ENCODE measurements at regions not wholly inside any gene's neighbourhood (a gene's known extent, or its start where the extent isn't known, plus 50 kb on each side); places are given as distances from the start of the nearest gene placed in this dataset.

DNA sequence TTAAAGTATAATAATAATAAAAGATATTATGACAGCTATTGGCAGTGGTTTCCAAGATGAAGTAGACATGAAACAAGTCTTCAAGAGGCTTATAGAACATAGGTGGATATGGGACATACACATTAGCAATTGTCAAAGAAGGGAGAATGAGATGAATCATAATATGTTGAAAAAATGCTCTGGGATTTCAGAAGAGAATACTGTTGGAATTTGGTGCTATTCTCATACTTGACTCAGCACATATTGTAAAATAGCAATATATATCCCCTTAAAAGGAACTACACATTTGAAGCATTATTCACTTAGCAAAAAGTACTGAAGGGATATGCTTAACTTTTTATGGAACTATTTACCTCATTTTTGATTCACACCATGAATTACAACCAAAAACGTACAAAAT lies 577.2 kb upstream of the PCDH15 start:
- H3K4me1 Mint-ChIP-seq = no peaks in the 10 kb centered on the region
- H3K9me3 ChIP-seq (ENCODE audit: control insufficient read depth in 1 of 2, low read length in 2 of 2) = no peaks in the 10 kb centered on the region
- no peak overlapping the region for H3K27ac Mint-ChIP-seq
- no peaks in the 10 kb centered on the region for H3K36me3 ChIP-seq (ENCODE audit: insufficient read depth, low read length)
- no peak for DNase-seq
- no peaks in the 10 kb centered on the region for H3K4me1 ChIP-seq (ENCODE audit: insufficient read depth, low read length)
- H3K27ac ChIP-seq (ENCODE audit: low read depth, low read length) = no peak overlapping the region
- no peak overlapping the region for H3K4me3 ChIP-seq (ENCODE audit: low read length in 2 of 2)
- H3K27me3 ChIP-seq (ENCODE audit: insufficient read depth, low read length) = no peaks in the 10 kb centered on the region
- H3K27me3 Mint-ChIP-seq = no peaks in the 10 kb centered on the region
- no peaks in the 10 kb centered on the region for H3K36me3 Mint-ChIP-seq
- intact Hi-C loops (cut with micrococcal nuclease) = no loop called here
- POLR2A ChIA-PET (ENCODE audit: partially characterized antibody) = no interaction called here
- CTCF ChIA-PET (ENCODE audit: partially characterized antibody) = no interaction called here
- H3K4me3 Mint-ChIP-seq = no peak overlapping the region
- H3K9me3 Mint-ChIP-seq = peaks cover 0 to 15% (median 2%) of the 10 kb centered on the region in 8 donors

DNA sequence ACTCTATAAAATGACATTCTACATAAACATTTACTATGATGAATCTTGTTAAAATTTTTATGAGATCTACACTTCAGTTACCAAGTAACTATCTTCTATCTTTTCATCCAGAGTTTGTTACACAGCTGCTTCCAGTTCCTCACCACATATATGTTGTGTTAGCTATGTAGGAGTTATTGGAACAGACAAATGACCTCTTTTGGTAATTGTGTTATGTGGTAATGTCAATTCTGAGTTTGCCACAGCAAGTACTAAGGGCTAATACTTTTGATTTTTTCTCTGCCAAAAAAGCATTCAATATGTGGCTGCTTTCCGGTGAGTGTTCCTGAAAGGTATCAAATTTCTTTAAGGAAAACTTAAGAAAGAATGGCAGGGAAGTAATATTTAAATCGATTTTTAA lies 573.9 kb upstream of the PCDH15 start:
- intact Hi-C loops (cut with micrococcal nuclease) = no loop called here
- Histone ChIP-seq H3K27me3 (ENCODE audit: insufficient read depth, low read length) (no peaks in the 10 kb centered on the region), H3K4me3 (ENCODE audit: low read length in 2 of 2) (no peak overlapping the region), H3K4me1 (ENCODE audit: insufficient read depth, low read length) (no peaks in the 10 kb centered on the region), H3K27ac (ENCODE audit: low read depth, low read length) (no peak overlapping the region), H3K9me3 (ENCODE audit: control insufficient read depth in 1 of 2, low read length in 2 of 2) (no peaks in the 10 kb centered on the region), H3K36me3 (ENCODE audit: insufficient read depth, low read length) (no peaks in the 10 kb centered on the region)
- DNase-seq = no peak
- Mint-ChIP-seq H3K4me3 (no peak overlapping the region), H3K27ac (no peak overlapping the region), H3K9me3 (peaks cover 0 to 12% (median 4%) of the 10 kb centered on the region in 8 donors), H3K4me1 (no peaks in the 10 kb centered on the region), H3K36me3 (no peaks in the 10 kb centered on the region), H3K27me3 (no peaks in the 10 kb centered on the region)
- POLR2A ChIA-PET (ENCODE audit: partially characterized antibody) = no interaction called here
- CTCF ChIA-PET (ENCODE audit: partially characterized antibody) = no interaction called here

DNA sequence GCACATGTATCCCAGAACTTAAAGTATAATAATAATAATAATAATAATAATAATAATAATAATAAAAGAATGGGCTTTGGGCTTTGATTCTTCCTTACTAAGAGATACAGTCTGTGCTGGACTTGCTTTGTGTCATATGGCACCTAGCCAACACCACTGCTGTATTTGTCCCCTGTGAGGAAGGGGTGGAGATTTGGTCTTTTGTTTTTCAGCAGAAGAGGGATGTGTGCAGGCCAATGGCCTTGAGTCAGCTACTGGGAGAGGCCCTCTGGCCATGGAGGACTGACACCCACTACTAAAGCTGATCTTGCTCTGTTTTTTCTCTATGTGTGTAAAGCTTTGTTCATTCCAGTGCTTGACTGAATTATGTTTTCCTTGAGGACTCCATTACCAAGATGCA lies 573.0 kb upstream of the PCDH15 start:
- Histone ChIP-seq H3K4me1 (ENCODE audit: insufficient read depth, low read length) (no peaks in the 10 kb centered on the region), H3K27ac (ENCODE audit: low read depth, low read length) (no peak overlapping the region), H3K4me3 (ENCODE audit: low read length in 2 of 2) (no peak overlapping the region), H3K27me3 (ENCODE audit: insufficient read depth, low read length) (no peaks in the 10 kb centered on the region), H3K9me3 (ENCODE audit: control insufficient read depth in 1 of 2, low read length in 2 of 2) (no peaks in the 10 kb centered on the region), H3K36me3 (ENCODE audit: insufficient read depth, low read length) (no peaks in the 10 kb centered on the region)
- no peaks in the 10 kb centered on the region for H3K27me3 Mint-ChIP-seq
- no peak overlapping the region for H3K27ac Mint-ChIP-seq
- ChIA-PET POLR2A (ENCODE audit: partially characterized antibody) (no interaction called here), CTCF (ENCODE audit: partially characterized antibody) (no interaction called here)
- H3K4me3 Mint-ChIP-seq = no peak overlapping the region
- H3K36me3 Mint-ChIP-seq = no peaks in the 10 kb centered on the region
- no peaks in the 10 kb centered on the region for H3K4me1 Mint-ChIP-seq
- H3K9me3 Mint-ChIP-seq = peaks cover 0 to 12% (median 5%) of the 10 kb centered on the region in 8 donors
- DNase-seq = no peak
- intact Hi-C loops (cut with micrococcal nuclease) = no loop called here

DNA sequence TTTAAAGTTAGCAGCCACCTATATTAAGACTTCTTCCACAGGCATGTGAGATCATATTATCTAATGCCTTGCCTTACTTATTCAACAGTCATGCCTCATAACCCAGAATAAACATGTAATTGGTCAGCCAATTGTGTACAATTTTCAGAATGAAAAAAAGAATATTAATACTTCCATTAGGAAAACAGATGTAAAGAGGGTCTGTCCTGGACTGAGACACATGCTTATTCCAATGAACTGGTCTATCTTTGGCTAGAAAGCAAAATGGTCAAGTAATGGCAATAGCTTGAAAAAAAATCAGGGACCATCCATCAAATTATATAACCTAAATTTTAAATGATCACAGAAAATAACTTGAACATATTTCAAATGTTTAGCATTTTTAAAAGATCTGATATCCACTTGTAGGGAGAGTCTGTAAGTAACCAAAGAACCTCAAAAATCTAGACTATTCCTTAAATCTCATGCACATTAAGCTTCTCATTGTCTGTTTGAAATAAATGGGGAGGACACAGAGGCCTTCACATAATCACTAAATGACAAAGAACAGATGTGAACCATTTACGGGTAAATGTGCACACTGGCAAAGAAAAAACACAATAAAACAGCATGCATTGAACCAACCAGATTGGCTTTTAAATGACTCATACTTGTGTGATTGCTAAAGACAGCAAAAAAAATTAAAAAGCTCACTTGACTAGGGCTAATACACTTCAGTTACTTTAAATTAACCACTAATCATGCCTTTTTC lies 568.8 kb upstream of the PCDH15 start:
- no peaks in the 10 kb centered on the region for H3K36me3 ChIP-seq (ENCODE audit: insufficient read depth, low read length)
- H3K4me3 Mint-ChIP-seq = no peak overlapping the region
- H3K27me3 Mint-ChIP-seq = no peaks in the 10 kb centered on the region
- POLR2A ChIA-PET (ENCODE audit: partially characterized antibody) = no interaction called here
- no peaks in the 10 kb centered on the region for H3K36me3 Mint-ChIP-seq
- DNase-seq = no peak
- no peaks in the 10 kb centered on the region for H3K4me1 Mint-ChIP-seq
- no peak overlapping the region for H3K27ac Mint-ChIP-seq
- H3K4me3 ChIP-seq (ENCODE audit: low read length in 2 of 2) = no peak overlapping the region
- CTCF ChIA-PET (ENCODE audit: partially characterized antibody) = no interaction called here
- intact Hi-C loops (cut with micrococcal nuclease) = no loop called here
- H3K27me3 ChIP-seq (ENCODE audit: insufficient read depth, low read length) = no peaks in the 10 kb centered on the region
- no peaks in the 10 kb centered on the region for H3K4me1 ChIP-seq (ENCODE audit: insufficient read depth, low read length)
- no peak overlapping the region for H3K27ac ChIP-seq (ENCODE audit: low read depth, low read length)
- H3K9me3 Mint-ChIP-seq = peaks cover 0 to 12% (median 6%) of the 10 kb centered on the region in 8 donors
- no peaks in the 10 kb centered on the region for H3K9me3 ChIP-seq (ENCODE audit: control insufficient read depth in 1 of 2, low read length in 2 of 2)

DNA sequence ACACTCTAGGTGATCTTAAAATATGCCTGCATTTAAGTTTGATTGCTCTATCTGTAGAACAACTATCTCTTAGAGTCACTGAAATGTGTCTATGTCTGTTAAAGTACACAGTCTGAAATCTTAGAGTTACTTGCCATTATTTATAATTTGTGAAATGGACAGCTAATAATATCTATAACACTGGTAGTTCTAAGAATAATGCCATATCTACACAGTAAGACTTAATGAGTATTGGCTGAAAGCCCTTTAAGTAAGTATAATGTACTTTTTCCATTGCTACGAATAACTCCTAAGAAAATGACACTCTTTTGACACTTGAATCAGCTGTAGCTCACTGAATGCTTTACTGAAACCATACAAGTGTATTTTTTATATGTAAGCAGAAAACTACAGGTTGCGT lies 567.4 kb upstream of the PCDH15 start:
- Mint-ChIP-seq H3K27me3 (no peaks in the 10 kb centered on the region), H3K9me3 (peaks cover 0 to 17% (median 5%) of the 10 kb centered on the region in 8 donors), H3K36me3 (no peaks in the 10 kb centered on the region), H3K4me3 (no peak overlapping the region), H3K4me1 (no peaks in the 10 kb centered on the region), H3K27ac (no peak overlapping the region)
- ChIA-PET CTCF (ENCODE audit: partially characterized antibody) (no interaction called here), POLR2A (ENCODE audit: partially characterized antibody) (no interaction called here)
- DNase-seq = no peak
- no peaks in the 10 kb centered on the region for H3K36me3 ChIP-seq (ENCODE audit: insufficient read depth, low read length)
- no peaks in the 10 kb centered on the region for H3K9me3 ChIP-seq (ENCODE audit: control insufficient read depth in 1 of 2, low read length in 2 of 2)
- intact Hi-C loops (cut with micrococcal nuclease) = no loop called here
- H3K27ac ChIP-seq (ENCODE audit: low read depth, low read length) = no peak overlapping the region
- H3K4me3 ChIP-seq (ENCODE audit: low read length in 2 of 2) = no peak overlapping the region
- no peaks in the 10 kb centered on the region for H3K4me1 ChIP-seq (ENCODE audit: insufficient read depth, low read length)
- no peaks in the 10 kb centered on the region for H3K27me3 ChIP-seq (ENCODE audit: insufficient read depth, low read length)

DNA sequence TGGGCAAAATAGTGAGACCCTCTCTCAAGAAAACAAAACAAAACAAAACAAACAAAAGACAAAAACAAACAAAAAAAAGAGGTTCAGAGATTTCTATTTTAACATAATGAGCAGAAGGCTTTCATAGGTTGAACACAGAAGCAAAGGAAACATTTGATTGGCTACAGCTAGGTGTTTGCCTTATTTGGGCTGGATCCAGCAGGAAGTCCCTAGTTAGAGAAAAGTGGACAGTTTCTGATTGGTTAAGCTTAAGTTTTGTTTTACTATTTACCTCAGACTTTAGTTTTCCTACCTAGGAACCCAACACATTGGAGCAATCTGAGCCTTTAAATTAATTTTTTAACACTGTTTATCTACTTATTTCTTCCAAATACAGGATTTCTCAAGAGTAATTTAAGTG lies 566.5 kb upstream of the PCDH15 start:
- H3K27me3 ChIP-seq (ENCODE audit: insufficient read depth, low read length) = no peaks in the 10 kb centered on the region
- no peak overlapping the region for H3K27ac Mint-ChIP-seq
- H3K27ac ChIP-seq (ENCODE audit: low read depth, low read length) = no peak overlapping the region
- ChIA-PET POLR2A (ENCODE audit: partially characterized antibody) (no interaction called here), CTCF (ENCODE audit: partially characterized antibody) (no interaction called here)
- DNase-seq = no peak
- H3K36me3 ChIP-seq (ENCODE audit: insufficient read depth, low read length) = no peaks in the 10 kb centered on the region
- no peak overlapping the region for H3K4me3 Mint-ChIP-seq
- no peak overlapping the region for H3K4me3 ChIP-seq (ENCODE audit: low read length in 2 of 2)
- H3K9me3 ChIP-seq (ENCODE audit: control insufficient read depth in 1 of 2, low read length in 2 of 2) = no peaks in the 10 kb centered on the region
- intact Hi-C loops (cut with micrococcal nuclease) = no loop called here
- H3K4me1 Mint-ChIP-seq = no peaks in the 10 kb centered on the region
- no peaks in the 10 kb centered on the region for H3K4me1 ChIP-seq (ENCODE audit: insufficient read depth, low read length)
- H3K27me3 Mint-ChIP-seq = no peaks in the 10 kb centered on the region
- H3K36me3 Mint-ChIP-seq = no peaks in the 10 kb centered on the region
- peaks cover 0 to 17% (median 5%) of the 10 kb centered on the region in 8 donors for H3K9me3 Mint-ChIP-seq

DNA sequence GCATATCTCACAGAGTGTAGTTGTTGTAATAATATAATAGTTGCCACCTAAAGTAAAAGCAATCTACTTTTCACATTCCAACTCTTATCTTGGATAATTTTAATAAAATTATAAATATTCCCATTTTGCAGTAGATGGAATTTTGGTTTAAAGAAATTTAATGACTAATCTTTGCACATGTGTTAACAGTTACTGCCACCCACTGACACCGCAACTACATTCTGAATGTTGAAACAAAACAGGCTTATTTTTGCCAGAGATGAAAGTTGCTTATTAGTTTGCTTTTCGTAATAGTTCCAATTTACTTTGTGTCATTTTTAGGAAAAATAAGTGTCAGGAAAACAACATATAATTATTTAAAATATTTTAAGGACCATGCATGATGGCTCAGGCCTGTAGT lies 557.5 kb upstream of the PCDH15 start:
- Histone ChIP-seq H3K27ac (ENCODE audit: low read depth, low read length) (no peak overlapping the region), H3K36me3 (ENCODE audit: insufficient read depth, low read length) (no peaks in the 10 kb centered on the region), H3K4me3 (ENCODE audit: low read length in 2 of 2) (no peak overlapping the region), H3K4me1 (ENCODE audit: insufficient read depth, low read length) (no peaks in the 10 kb centered on the region), H3K9me3 (ENCODE audit: control insufficient read depth in 1 of 2, low read length in 2 of 2) (no peaks in the 10 kb centered on the region), H3K27me3 (ENCODE audit: insufficient read depth, low read length) (no peaks in the 10 kb centered on the region)
- H3K9me3 Mint-ChIP-seq = peaks cover 0 to 8% (median 4%) of the 10 kb centered on the region in 8 donors
- H3K27ac Mint-ChIP-seq = no peak overlapping the region
- intact Hi-C loops (cut with micrococcal nuclease) = no loop called here
- DNase-seq = no peak
- no peaks in the 10 kb centered on the region for H3K4me1 Mint-ChIP-seq
- no peaks in the 10 kb centered on the region for H3K27me3 Mint-ChIP-seq
- CTCF ChIA-PET (ENCODE audit: partially characterized antibody) = no interaction called here
- H3K36me3 Mint-ChIP-seq = no peaks in the 10 kb centered on the region
- POLR2A ChIA-PET (ENCODE audit: partially characterized antibody) = no interaction called here
- H3K4me3 Mint-ChIP-seq = no peak overlapping the region

DNA sequence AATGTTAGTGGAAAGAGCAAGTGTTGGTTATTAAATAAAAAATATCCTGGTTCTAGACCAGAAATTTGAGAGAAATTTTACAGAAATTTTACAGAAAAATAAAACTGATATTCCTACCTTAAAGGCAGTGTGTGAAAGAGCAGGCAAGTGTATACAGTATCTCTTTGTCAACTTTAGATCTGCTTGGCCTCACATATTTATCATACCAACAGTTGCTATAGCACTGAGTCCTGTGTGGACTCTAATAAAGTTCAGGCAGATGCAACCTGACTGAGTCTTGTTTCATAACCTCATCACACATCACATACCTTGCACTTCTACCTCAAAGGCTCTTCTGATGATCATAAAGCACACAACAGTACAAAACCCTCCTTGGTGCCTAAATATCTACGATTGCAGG lies 552.4 kb upstream of the PCDH15 start:
- POLR2A ChIA-PET (ENCODE audit: partially characterized antibody) = no interaction called here
- Histone ChIP-seq H3K27ac (ENCODE audit: low read depth, low read length) (no peak overlapping the region), H3K27me3 (ENCODE audit: insufficient read depth, low read length) (no peaks in the 10 kb centered on the region), H3K4me3 (ENCODE audit: low read length in 2 of 2) (no peak overlapping the region), H3K9me3 (ENCODE audit: control insufficient read depth in 1 of 2, low read length in 2 of 2) (no peaks in the 10 kb centered on the region), H3K4me1 (ENCODE audit: insufficient read depth, low read length) (no peaks in the 10 kb centered on the region), H3K36me3 (ENCODE audit: insufficient read depth, low read length) (no peaks in the 10 kb centered on the region)
- H3K27ac Mint-ChIP-seq = no peak overlapping the region
- DNase-seq = no peak
- H3K27me3 Mint-ChIP-seq = no peaks in the 10 kb centered on the region
- no peaks in the 10 kb centered on the region for H3K4me1 Mint-ChIP-seq
- CTCF ChIA-PET (ENCODE audit: partially characterized antibody) = no interaction called here
- no peaks in the 10 kb centered on the region for H3K36me3 Mint-ChIP-seq
- intact Hi-C loops (cut with micrococcal nuclease) = no loop called here
- H3K9me3 Mint-ChIP-seq = peaks cover 2 to 18% (median 7%) of the 10 kb centered on the region in 8 donors
- H3K4me3 Mint-ChIP-seq = no peak overlapping the region
